HepG2 (cell line): ENCODE measurements at regions not wholly inside any gene's neighbourhood (a gene's known extent, or its start where the extent isn't known, plus 50 kb on each side); places are given as distances from the start of the nearest gene placed in this dataset.

ENCODE experiments used
- ATAC-seq: fragments of 200-7000 bp; cut with Tn5 transposase; 3 replicates; pipeline ENCODE4 v1.9.1; 2020; ENCODE audit warnings: mild to moderate bottlenecking, moderate library complexity
- BruUV-seq: library from RNA; stranded (reverse); fragments of 400-500 nt; replicated peaks from 2 replicates; lab custom pipeline; 2021; lab: Mats Ljungman, UMichigan
- CTCF ChIA-PET: fragments of 300-600 bp; formaldehyde crosslinking; extraction: SDS; loops from one replicate; lab custom pipeline; 2021; ENCODE audit warnings: low total read pairs, inconsistent platforms, low intra/inter-chr PET ratio; lab: Yijun Ruan, JAX
- POLR2A ChIA-PET: fragments of 350-600 bp; sonication (Branson Sonifier 250); formaldehyde crosslinking; loops from one replicate; lab custom pipeline; 2020; ENCODE audit warnings: antibody characterized with exemption, inconsistent platforms; lab: Yijun Ruan, JAX
- DNase-seq: peaks from one replicate; pipeline ENCODE4 v3.0.0-alpha.2; 2015; ENCODE audit warnings: low spot score
- FAIRE-seq: peaks from 3 replicates; lab custom pipeline; 2011; peaks lifted over from hg19 to GRCh38; lab: Jason Lieb, UNC
- H2AFZ ChIP-seq: one replicate; pipeline ENCODE4 v1.6.1; 2011; ENCODE audit warnings: low read length, inconsistent platforms
- H3K27ac ChIP-seq: fragments of 300-600 bp; 3 replicates; pipeline ENCODE4 v1.8.0; 2011; ENCODE audit warnings: mixed run types, mild to moderate bottlenecking, mixed read lengths, low read length, inconsistent platforms; ENCODE audit not compliant: insufficient read depth; ENCODE audit errors: extremely low read length
- H3K27me3 ChIP-seq, 2 experiments: fragments of 200-600 bp in 1 of 2; 2 replicates in 1 of 2; 3 replicates in 1 of 2; pipeline versions ENCODE4 v1.6.0 to v1.8.0; 2011; ENCODE audit warnings: low read length in 2 of 2, mild to moderate bottlenecking in 2 of 2, moderate library complexity in 2 of 2, inconsistent platforms in 1 of 2; ENCODE audit not compliant: insufficient read depth in 2 of 2, control insufficient read depth in 1 of 2
- H3K36me3 ChIP-seq, 2 experiments: fragments of 200-600 bp in 1 of 2; replicated peaks in 1 of 2; 2 replicates in 1 of 2; 3 replicates in 1 of 2; pipeline versions ENCODE4 v1.5.1 to v1.8.0; 2011; ENCODE audit warnings: low read length in 2 of 2, inconsistent platforms in 1 of 2; ENCODE audit not compliant: insufficient read depth in 2 of 2, control insufficient read depth in 1 of 2
- H3K4me1 ChIP-seq: 2 replicates; pipeline ENCODE4 v1.5.1; 2012; ENCODE audit warnings: low read length, inconsistent platforms; ENCODE audit not compliant: insufficient read depth
- H3K4me2 ChIP-seq: 2 replicates; pipeline ENCODE4 v1.6.0; 2011; ENCODE audit warnings: low read depth, low read length, inconsistent platforms
- H3K4me3 ChIP-seq, 3 experiments: fragments of 200-600 bp in 1 of 3; sonication (generic), shearing (Covaris generic) in 1 of 3; replicated peaks in 1 of 3; 2 replicates each; pipeline ENCODE4 v1.5.1; 2011 to 2016; ENCODE audit warnings: low read length in 3 of 3, inconsistent platforms in 2 of 3, low read depth in 2 of 3, mild to moderate bottlenecking in 2 of 3, control low read depth in 1 of 3, mixed read lengths in 1 of 3; ENCODE audit not compliant: insufficient read depth in 1 of 3
- H3K79me2 ChIP-seq: one replicate; pipeline ENCODE4 v1.6.1; 2011; ENCODE audit warnings: low read length, inconsistent platforms; ENCODE audit not compliant: insufficient read depth
- H3K9ac ChIP-seq: 2 replicates; pipeline ENCODE4 v1.6.0; 2011; ENCODE audit warnings: mild to moderate bottlenecking, low read depth, low read length, inconsistent platforms; ENCODE audit not compliant: insufficient read depth
- H3K9me3 ChIP-seq: 2 replicates; pipeline ENCODE4 v1.5.1; 2012; ENCODE audit warnings: mild to moderate bottlenecking, low read length
- H4K20me1 ChIP-seq: 2 replicates; pipeline ENCODE4 v1.6.0; 2011; ENCODE audit warnings: inconsistent platforms, mild to moderate bottlenecking, low read length, moderate library complexity; ENCODE audit not compliant: insufficient read depth
- IKZF4 ChIP-seq: sonication (generic); formaldehyde crosslinking; IDR thresholded peaks from 2 replicates; pipeline ENCODE4 v1.5.1; 2020; ENCODE audit warnings: borderline replicate concordance, mild to moderate bottlenecking, low read depth, missing genetic modification reagents; ENCODE audit errors: not compliant biosample characterization
- KMT2A ChIP-seq: sonication (generic); formaldehyde crosslinking; IDR thresholded peaks from 2 replicates; pipeline ENCODE4 v1.4.0; 2020; ENCODE audit warnings: missing genetic modification reagents
- MTA3 ChIP-seq: sonication (generic); formaldehyde crosslinking; IDR thresholded peaks from 2 replicates; pipeline ENCODE4 v1.4.0; 2020; ENCODE audit warnings: missing genetic modification reagents
- ZEB1 ChIP-seq: IDR thresholded peaks from 2 replicates; pipeline ENCODE4 v1.6.1; 2012; ENCODE audit warnings: mild to moderate bottlenecking, low read depth, inconsistent platforms; ENCODE audit not compliant: insufficient replicate concordance
- ZNF672 ChIP-seq: sonication (generic); formaldehyde crosslinking; IDR thresholded peaks from 2 replicates; pipeline ENCODE4 v1.8.1; 2022; ENCODE audit warnings: missing genetic modification reagents
- ZNF816 ChIP-seq: sonication (generic); formaldehyde crosslinking; IDR thresholded peaks from 2 replicates; pipeline ENCODE4 v1.8.0; 2022; ENCODE audit warnings: missing genetic modification reagents, mild to moderate bottlenecking, borderline replicate concordance
- WGBS: methylation state at CpG from one replicate; pipeline ENCODE4 v1.1.6; 2017; ENCODE audit warnings: low lambda C conversion rate; 5-methylcytosine and 5-hydroxymethylcytosine counted together
- in situ Hi-C: cut with HindIII; loops from 2 replicates; pipeline ENCODE4 v1.10.0; 2017; ENCODE audit warnings: low pct_unique_long_range_greater_than_20kb; ENCODE audit not compliant: extremely low pct_ligation_motif_present
- intact Hi-C: fragments of 100-400 bp; cut with micrococcal nuclease; formaldehyde crosslinking; loops from one replicate; pipeline ENCODE4 v1.10.0; 2022; ENCODE audit not compliant: unreplicated experiment
- TF ChIP-seq, protein P1 (sequence below): IDR thresholded peaks from 2 replicates; pipeline ENCODE4 v1.6.1; 2016; ENCODE audit warnings: low read depth, borderline replicate concordance
- TF ChIP-seq, protein P2 (sequence below): sonication (generic); formaldehyde crosslinking; conservative IDR thresholded peaks from 2 replicates; pipeline ENCODE4 v1.4.0; 2020; ENCODE audit warnings: mild to moderate bottlenecking, missing genetic modification reagents, moderate library complexity
- TF ChIP-seq, protein P3 (sequence below): sonication (generic); formaldehyde crosslinking; IDR thresholded peaks from 2 replicates; pipeline ENCODE4 v1.4.0; 2020; ENCODE audit warnings: missing genetic modification reagents, borderline replicate concordance

DNA sequence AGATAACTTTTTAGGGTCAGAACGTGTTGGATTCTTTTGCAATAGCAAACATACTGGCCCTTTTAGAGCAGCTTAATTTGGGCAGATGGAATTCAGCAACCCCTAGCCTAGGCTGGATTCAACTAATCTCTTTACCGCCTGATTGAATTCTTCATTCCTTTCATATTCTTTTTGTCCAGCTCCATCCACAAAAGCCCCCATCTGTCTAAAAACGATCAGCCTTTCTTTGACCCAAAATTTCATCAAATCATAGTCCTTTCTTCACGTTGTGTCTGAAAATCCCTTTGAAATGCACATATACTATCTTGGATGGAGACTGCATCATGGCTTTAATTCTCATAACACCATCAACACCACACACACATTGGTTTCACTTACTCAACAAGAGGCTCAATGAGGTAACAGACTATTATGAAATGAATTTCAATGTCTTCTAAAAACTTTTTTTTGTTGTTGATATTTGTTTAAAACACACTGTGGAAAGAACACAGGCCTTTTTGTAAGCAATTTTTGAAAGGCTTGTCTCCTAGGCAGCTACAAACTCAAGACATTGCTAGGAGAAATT, 128.0 kb upstream of the EEA1 start:
- ChIA-PET POLR2A (no interaction called here), CTCF (no interaction called here)
- DNase-seq (no peak), FAIRE-seq (no peak), ATAC-seq (no peak)
- Histone ChIP-seq H3K36me3 (no peaks in the 10 kb centered on the region), H3K4me2 (no peak overlapping the region), H4K20me1 (no peaks in the 10 kb centered on the region), H3K4me3 (no peak overlapping the region), H3K27ac (no peak overlapping the region), H2AFZ (no peak overlapping the region), H3K9ac (no peak overlapping the region), H3K4me1 (peaks cover 16% of the 10 kb centered on the region), H3K79me2 (no peaks in the 10 kb centered on the region), H3K9me3 (no peaks in the 10 kb centered on the region), H3K27me3 (no peaks in the 10 kb centered on the region)
- TF ChIP-seq, protein P1, sequence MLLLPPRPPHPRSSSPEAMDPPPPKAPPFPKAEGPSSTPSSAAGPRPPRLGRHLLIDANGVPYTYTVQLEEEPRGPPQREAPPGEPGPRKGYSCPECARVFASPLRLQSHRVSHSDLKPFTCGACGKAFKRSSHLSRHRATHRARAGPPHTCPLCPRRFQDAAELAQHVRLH = no peak
- TF ChIP-seq ZEB1 (no peak), MTA3 (CRISPR knock-in tag) (no peak), IKZF4 (CRISPR knock-in tag) (no peak), KMT2A (CRISPR knock-in tag) (no peak), ZNF816 (no peak), ZNF672 (no peak)
- TF ChIP-seq, protein P2, sequence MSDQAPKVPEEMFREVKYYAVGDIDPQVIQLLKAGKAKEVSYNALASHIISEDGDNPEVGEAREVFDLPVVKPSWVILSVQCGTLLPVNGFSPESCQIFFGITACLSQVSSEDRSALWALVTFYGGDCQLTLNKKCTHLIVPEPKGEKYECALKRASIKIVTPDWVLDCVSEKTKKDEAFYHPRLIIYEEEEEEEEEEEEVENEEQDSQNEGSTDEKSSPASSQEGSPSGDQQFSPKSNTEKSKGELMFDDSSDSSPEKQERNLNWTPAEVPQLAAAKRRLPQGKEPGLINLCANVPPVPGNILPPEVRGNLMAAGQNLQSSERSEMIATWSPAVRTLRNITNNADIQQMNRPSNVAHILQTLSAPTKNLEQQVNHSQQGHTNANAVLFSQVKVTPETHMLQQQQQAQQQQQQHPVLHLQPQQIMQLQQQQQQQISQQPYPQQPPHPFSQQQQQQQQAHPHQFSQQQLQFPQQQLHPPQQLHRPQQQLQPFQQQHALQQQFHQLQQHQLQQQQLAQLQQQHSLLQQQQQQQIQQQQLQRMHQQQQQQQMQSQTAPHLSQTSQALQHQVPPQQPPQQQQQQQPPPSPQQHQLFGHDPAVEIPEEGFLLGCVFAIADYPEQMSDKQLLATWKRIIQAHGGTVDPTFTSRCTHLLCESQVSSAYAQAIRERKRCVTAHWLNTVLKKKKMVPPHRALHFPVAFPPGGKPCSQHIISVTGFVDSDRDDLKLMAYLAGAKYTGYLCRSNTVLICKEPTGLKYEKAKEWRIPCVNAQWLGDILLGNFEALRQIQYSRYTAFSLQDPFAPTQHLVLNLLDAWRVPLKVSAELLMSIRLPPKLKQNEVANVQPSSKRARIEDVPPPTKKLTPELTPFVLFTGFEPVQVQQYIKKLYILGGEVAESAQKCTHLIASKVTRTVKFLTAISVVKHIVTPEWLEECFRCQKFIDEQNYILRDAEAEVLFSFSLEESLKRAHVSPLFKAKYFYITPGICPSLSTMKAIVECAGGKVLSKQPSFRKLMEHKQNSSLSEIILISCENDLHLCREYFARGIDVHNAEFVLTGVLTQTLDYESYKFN = no peak
- TF ChIP-seq, protein P3, sequence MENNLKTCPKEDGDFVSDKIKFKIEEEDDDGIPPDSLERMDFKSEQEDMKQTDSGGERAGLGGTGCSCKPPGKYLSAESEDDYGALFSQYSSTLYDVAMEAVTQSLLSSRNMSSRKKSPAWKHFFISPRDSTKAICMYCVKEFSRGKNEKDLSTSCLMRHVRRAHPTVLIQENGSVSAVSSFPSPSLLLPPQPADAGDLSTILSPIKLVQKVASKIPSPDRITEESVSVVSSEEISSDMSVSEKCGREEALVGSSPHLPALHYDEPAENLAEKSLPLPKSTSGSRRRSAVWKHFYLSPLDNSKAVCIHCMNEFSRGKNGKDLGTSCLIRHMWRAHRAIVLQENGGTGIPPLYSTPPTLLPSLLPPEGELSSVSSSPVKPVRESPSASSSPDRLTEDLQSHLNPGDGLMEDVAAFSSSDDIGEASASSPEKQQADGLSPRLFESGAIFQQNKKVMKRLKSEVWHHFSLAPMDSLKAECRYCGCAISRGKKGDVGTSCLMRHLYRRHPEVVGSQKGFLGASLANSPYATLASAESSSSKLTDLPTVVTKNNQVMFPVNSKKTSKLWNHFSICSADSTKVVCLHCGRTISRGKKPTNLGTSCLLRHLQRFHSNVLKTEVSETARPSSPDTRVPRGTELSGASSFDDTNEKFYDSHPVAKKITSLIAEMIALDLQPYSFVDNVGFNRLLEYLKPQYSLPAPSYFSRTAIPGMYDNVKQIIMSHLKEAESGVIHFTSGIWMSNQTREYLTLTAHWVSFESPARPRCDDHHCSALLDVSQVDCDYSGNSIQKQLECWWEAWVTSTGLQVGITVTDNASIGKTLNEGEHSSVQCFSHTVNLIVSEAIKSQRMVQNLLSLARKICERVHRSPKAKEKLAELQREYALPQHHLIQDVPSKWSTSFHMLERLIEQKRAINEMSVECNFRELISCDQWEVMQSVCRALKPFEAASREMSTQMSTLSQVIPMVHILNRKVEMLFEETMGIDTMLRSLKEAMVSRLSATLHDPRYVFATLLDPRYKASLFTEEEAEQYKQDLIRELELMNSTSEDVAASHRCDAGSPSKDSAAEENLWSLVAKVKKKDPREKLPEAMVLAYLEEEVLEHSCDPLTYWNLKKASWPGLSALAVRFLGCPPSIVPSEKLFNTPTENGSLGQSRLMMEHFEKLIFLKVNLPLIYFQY (CRISPR knock-in tag) = no peak
- no TSS peak for BruUV-seq
- WGBS = 59% methylated on average over 4 of the region's 4 CpGs
- in situ Hi-C loops (no loop called here), intact Hi-C loops (loop anchor here (10.0 kb wide), 1 partner anchor 422 kb away; no protein-coding TSS in a partner anchor)
